HG03565 (cell line): ENCODE measurements at regions not wholly inside any gene's neighbourhood (a gene's known extent, or its start where the extent isn't known, plus 50 kb on each side); places are given as distances from the start of the nearest gene placed in this dataset.

Experiments used
- ATAC-seq: cut with Tn5 transposase; IDR thresholded peaks from one replicate; pipeline ENCODE4 v1.9.1; 2021; ENCODE audit warnings: mild to moderate bottlenecking, moderate library complexity; ENCODE audit not compliant: unreplicated experiment

- ATAC-seq = no peak
Measured at GRCh38 chr1:67559222-67559700, 125.7 kb upstream of the GADD45A start.

- ATAC-seq = no peak
Measured at GRCh38 chr1:67560580-67561255, 124.3 kb upstream of the GADD45A start.

- ATAC-seq = peak; percentile 81
Measured at GRCh38 chr1:67561704-67562113, 123.3 kb upstream of the GADD45A start.

- ATAC-seq = no peak
Measured at GRCh38 chr1:67563684-67564083, 121.3 kb upstream of the GADD45A start.

GRCh38 chr1:67564193-67564592 is 120.8 kb upstream of the GADD45A start:
- no peak for ATAC-seq

GRCh38 chr1:67566803-67567377 is 118.1 kb upstream of the GADD45A start:
- no peak for ATAC-seq

- ATAC-seq = no peak
Measured at GRCh38 chr1:67570486-67571143, 114.4 kb upstream of the GADD45A start.

GRCh38 chr1:67571406-67571805 is 113.6 kb upstream of the GADD45A start:
- no peak for ATAC-seq

GRCh38 chr1:67571901-67572593 is 113.0 kb upstream of the GADD45A start:
- ATAC-seq = no peak

GRCh38 chr1:67572594-67573221 is 112.3 kb upstream of the GADD45A start:
- no peak for ATAC-seq

- ATAC-seq = no peak
Measured at GRCh38 chr1:67573311-67573872, 111.6 kb upstream of the GADD45A start.

- no peak for ATAC-seq
Measured at GRCh38 chr1:67574221-67574620, 110.8 kb upstream of the GADD45A start.

- no peak for ATAC-seq
Measured at GRCh38 chr1:67575861-67576260, 109.1 kb upstream of the GADD45A start.

GRCh38 chr1:67576474-67576873 is 108.5 kb upstream of the GADD45A start:
- ATAC-seq = no peak

- ATAC-seq = no peak
Measured at GRCh38 chr1:67577646-67578045, 107.4 kb upstream of the GADD45A start.

GRCh38 chr1:67578397-67579020 is 106.5 kb upstream of the GADD45A start:
- no peak for ATAC-seq

- ATAC-seq = no peak
Measured at GRCh38 chr1:67579623-67580394, 105.2 kb upstream of the GADD45A start.

GRCh38 chr1:67580691-67581403 is 104.2 kb upstream of the GADD45A start:
- no peak for ATAC-seq
